Bronchial epithelial cell (primary cell): ENCODE measurements at regions not wholly inside any gene's neighbourhood (a gene's known extent, or its start where the extent isn't known, plus 50 kb on each side); places are given as distances from the start of the nearest gene placed in this dataset.

ENCODE experiments used
- DNase-seq: peaks from one replicate; pipeline ENCODE4 v3.0.0-alpha.2; 2010; ENCODE audit warnings: low read depth
- FAIRE-seq: peaks from 2 replicates; lab custom pipeline; 2011; peaks lifted over from hg19 to GRCh38; lab: Jason Lieb, UNC
- H3K27me3 ChIP-seq: 2 replicates; pipeline ENCODE4 v1.5.1; 2011; ENCODE audit warnings: low read length; ENCODE audit not compliant: control insufficient read depth, insufficient read depth
- H3K36me3 ChIP-seq: 2 replicates; pipeline ENCODE4 v1.5.1; 2011; ENCODE audit warnings: low read length; ENCODE audit not compliant: control insufficient read depth, insufficient read depth
- H3K4me3 ChIP-seq: 2 replicates; pipeline ENCODE4 v1.5.1; 2011; ENCODE audit warnings: mild to moderate bottlenecking, low read depth, low read length, control low read depth
- TF ChIP-seq, protein P1 (sequence below): IDR thresholded peaks from 2 replicates; pipeline ENCODE4 v1.5.1; 2011; ENCODE audit warnings: mild to moderate bottlenecking, moderate library complexity, low read length, control low read depth, inconsistent platforms; ENCODE audit not compliant: insufficient read depth, severe bottlenecking

DNA sequence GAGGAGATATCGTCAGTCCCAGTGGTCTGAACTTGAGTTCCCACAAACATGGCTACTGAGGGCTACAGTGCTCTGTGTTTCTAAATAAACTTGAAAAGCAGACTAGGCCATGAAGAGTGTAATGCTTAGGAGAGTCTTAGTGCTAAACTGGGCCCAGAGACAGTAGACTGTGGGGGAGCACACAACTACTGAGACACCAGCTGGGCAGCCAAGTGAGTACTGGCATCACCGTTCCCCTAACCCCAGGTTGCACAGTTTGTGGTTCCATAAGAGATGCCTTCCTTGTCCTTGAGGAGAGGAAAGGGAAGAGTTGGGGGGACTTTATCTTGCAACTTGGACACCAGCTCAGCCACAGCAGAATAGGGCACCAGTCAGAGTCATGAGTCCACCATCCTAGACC, 172.1 kb upstream of the DMRTA1 start:
- DNase-seq (no peak), FAIRE-seq (peak; percentile 13)
- no peaks in the 10 kb centered on the region for H3K36me3 ChIP-seq
- TF ChIP-seq, protein P1, sequence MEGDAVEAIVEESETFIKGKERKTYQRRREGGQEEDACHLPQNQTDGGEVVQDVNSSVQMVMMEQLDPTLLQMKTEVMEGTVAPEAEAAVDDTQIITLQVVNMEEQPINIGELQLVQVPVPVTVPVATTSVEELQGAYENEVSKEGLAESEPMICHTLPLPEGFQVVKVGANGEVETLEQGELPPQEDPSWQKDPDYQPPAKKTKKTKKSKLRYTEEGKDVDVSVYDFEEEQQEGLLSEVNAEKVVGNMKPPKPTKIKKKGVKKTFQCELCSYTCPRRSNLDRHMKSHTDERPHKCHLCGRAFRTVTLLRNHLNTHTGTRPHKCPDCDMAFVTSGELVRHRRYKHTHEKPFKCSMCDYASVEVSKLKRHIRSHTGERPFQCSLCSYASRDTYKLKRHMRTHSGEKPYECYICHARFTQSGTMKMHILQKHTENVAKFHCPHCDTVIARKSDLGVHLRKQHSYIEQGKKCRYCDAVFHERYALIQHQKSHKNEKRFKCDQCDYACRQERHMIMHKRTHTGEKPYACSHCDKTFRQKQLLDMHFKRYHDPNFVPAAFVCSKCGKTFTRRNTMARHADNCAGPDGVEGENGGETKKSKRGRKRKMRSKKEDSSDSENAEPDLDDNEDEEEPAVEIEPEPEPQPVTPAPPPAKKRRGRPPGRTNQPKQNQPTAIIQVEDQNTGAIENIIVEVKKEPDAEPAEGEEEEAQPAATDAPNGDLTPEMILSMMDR, result no peak
- H3K27me3 ChIP-seq, result no peaks in the 10 kb centered on the region
- H3K4me3 ChIP-seq, result no peak overlapping the region

GRCh38 chr9:22278426-22278825, 168.2 kb upstream of the DMRTA1 start:
- DNase-seq (peak; percentile 47), FAIRE-seq (no peak)

GRCh38 chr9:22279636-22280035, 167.0 kb upstream of the DMRTA1 start:
- DNase-seq (no peak), FAIRE-seq (no peak)
- Histone ChIP-seq H3K4me3 (no peak overlapping the region), H3K36me3 (no peaks in the 10 kb centered on the region), H3K27me3 (no peaks in the 10 kb centered on the region)
- TF ChIP-seq, protein P1, result no peak

More at GRCh38 chr9:22278426-22278825, 168.2 kb upstream of the DMRTA1 start:
- Histone ChIP-seq H3K27me3 (no peaks in the 10 kb centered on the region), H3K4me3 (no peak overlapping the region), H3K36me3 (no peaks in the 10 kb centered on the region)
- TF ChIP-seq, protein P1, result no peak

DNA sequence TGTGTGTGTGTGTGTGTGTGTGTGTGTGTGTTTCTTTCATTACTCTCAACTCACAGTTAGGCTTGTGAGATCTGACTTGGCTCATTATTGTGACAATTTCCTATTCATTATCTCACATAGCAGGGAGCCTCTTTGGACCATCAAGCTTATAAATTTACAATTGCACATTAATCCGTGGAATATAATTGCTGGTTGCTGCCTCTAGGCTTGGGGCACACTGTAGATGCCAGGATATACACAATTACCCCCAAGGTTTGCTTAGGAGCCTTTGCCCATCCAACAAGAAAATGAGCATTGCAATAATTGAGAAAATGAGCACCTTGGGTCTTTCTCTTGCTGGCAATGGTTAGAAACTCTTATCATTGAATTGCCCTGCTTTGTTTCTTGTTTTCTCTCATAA, 161.6 kb upstream of the DMRTA1 start:
- Histone ChIP-seq H3K27me3 (no peaks in the 10 kb centered on the region), H3K36me3 (no peaks in the 10 kb centered on the region), H3K4me3 (no peak overlapping the region)
- no peak for DNase-seq
- TF ChIP-seq, protein P1, result no peak
- FAIRE-seq, result no peak

DNA sequence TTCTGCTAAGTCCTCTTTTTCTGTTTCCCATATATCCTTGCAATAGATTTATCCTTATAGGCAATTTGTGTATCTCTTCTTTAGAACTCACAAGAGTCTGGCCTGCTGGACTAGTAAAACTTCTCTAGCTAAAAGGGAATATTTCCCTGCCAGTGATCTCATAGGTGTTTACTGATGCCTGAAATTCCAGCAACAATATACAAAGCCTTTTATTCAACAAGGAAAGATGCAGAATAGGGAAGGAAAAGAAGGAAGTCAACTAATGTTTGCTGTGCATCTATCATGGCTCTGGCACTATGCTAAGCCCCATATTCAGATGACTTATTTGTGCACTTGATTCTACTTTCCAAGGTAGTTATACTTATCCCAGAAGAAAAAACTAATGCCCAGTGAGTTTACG, 160.0 kb upstream of the DMRTA1 start:
- Histone ChIP-seq H3K36me3 (no peaks in the 10 kb centered on the region), H3K27me3 (no peaks in the 10 kb centered on the region), H3K4me3 (no peak overlapping the region)
- DNase-seq (no peak), FAIRE-seq (no peak)
- TF ChIP-seq, protein P1, result no peak

- no peaks in the 10 kb centered on the region for H3K36me3 ChIP-seq
- DNase-seq, result no peak
- FAIRE-seq, result no peak
- H3K4me3 ChIP-seq, result no peak overlapping the region
- TF ChIP-seq, protein P1, result no peak
- H3K27me3 ChIP-seq, result no peaks in the 10 kb centered on the region
Measured at GRCh38 chr9:22288661-22289060, 158.0 kb upstream of the DMRTA1 start.
